ENCODE measurements at regions not wholly inside any gene's neighbourhood (a gene's known extent, or its start where the extent isn't known, plus 50 kb on each side); places are given as distances from the start of the nearest gene placed in this dataset.

DNA sequence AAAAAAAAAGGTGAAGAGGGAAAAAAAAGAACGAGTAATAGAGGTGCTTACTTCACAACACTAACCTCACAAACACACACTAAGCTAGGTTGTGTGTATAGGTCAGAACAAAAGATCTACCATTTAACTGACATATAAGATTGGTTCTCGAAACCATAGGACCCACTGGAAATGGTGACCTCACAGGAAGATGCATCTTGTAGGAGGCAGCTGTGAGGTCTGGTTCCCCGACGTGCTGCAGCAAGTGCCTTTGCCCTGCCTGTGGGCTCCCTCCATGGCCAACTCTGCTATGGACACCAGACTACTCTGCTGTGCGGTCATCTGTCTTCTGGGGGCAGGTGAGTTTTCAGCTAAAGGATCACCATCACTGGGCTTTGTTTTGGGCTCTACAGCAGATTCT, 133.8 kb upstream of the PRSS1 start:
- TF ChIP-seq, protein P1, sequence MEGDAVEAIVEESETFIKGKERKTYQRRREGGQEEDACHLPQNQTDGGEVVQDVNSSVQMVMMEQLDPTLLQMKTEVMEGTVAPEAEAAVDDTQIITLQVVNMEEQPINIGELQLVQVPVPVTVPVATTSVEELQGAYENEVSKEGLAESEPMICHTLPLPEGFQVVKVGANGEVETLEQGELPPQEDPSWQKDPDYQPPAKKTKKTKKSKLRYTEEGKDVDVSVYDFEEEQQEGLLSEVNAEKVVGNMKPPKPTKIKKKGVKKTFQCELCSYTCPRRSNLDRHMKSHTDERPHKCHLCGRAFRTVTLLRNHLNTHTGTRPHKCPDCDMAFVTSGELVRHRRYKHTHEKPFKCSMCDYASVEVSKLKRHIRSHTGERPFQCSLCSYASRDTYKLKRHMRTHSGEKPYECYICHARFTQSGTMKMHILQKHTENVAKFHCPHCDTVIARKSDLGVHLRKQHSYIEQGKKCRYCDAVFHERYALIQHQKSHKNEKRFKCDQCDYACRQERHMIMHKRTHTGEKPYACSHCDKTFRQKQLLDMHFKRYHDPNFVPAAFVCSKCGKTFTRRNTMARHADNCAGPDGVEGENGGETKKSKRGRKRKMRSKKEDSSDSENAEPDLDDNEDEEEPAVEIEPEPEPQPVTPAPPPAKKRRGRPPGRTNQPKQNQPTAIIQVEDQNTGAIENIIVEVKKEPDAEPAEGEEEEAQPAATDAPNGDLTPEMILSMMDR (conservative IDR thresholded peaks at IDR 0.05) = no peak
- TF ChIP-seq EZH2 (IDR thresholded peaks at IDR 0.05; ENCODE audit: low read depth) = no peak

All from PC-9 (cell line).